ENCODE measurements at regions not wholly inside any gene's neighbourhood (a gene's known extent, or its start where the extent isn't known, plus 50 kb on each side); places are given as distances from the start of the nearest gene placed in this dataset.

DNA sequence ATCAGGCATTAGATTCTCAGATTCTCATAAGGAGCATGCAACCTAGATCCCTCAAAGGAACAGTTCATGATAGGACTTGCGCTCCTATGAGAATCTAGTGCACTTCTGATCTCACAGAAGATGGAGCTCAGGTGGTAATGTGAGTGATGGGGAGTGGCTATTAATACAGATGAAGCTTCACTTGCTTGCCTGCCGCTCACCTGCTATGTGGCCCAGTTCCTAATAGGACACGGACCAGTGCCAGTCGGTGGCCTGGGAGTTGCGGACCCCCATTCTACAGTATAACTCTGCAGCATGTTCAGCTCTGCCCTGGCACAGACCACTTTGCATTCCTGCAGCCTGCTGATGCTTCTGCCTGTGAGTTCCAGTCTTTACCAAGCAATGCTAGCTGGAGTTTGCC is 581.3 kb upstream of the KLF4 start:
- no peak overlapping the region for H3K4me3 ChIP-seq (ENCODE audit: insufficient read depth, low read depth, low read length)
- WGBS, 2 experiments (ENCODE audit: extremely low coverage in 2 of 2, insufficient read length in 1 of 2), result 100% methylated on average over 3 of the region's 5 CpGs; no CpG with 5 or more reads in 1 of the 2 experiments
- H4K8ac ChIP-seq (ENCODE audit: low read depth in 2 of 2, low read length in 2 of 2), result no peak overlapping the region
- no peak overlapping the region for H3K56ac ChIP-seq (ENCODE audit: extremely low read depth, insufficient read depth, low read length)
- no peak overlapping the region for H2AFZ ChIP-seq (replicated peaks; ENCODE audit: low read length, poor library complexity)
- H4K91ac ChIP-seq (ENCODE audit: insufficient read depth, low read depth, low read length), result no peak overlapping the region
- no peak overlapping the region for H3K27ac ChIP-seq (ENCODE audit: insufficient read depth, low read length)
- no peak overlapping the region for H3K4me2 ChIP-seq (ENCODE audit: low read depth, low read length)
- H3K9me3 ChIP-seq (ENCODE audit: control insufficient read depth, insufficient read depth, low read length), result no peaks in the 10 kb centered on the region; the same call in 1 of the 2 replicates
- intact Hi-C loops (cut with micrococcal nuclease) (no loop called here), dilution Hi-C loops (cut with HindIII; ENCODE audit: low sequenced_read_pairs, unreplicated experiment) (no loop called here), in situ Hi-C loops (cut with MboI; ENCODE audit: low sequenced_read_pairs) (no loop called here)
- H3K4ac ChIP-seq (ENCODE audit: low read depth, low read length), result no peak overlapping the region
- no peaks in the 10 kb centered on the region for H3K79me1 ChIP-seq (ENCODE audit: low read depth in 1 of 2, low read length in 2 of 2)
- no peak for ATAC-seq (ENCODE audit: low read depth)
- DNase-seq, result no peak
- no peak overlapping the region for H2BK15ac ChIP-seq (ENCODE audit: low read depth, low read length)
- no peaks in the 10 kb centered on the region for H3K9me1 ChIP-seq (ENCODE audit: insufficient read depth, low read length)
- H2AK5ac ChIP-seq (ENCODE audit: low read depth, low read length), result no peak overlapping the region
- no peak for TF ChIP-seq CEBPB (IDR thresholded peaks at IDR 0.05; ENCODE audit: low read depth, low read length)
- TF ChIP-seq MAZ (IDR thresholded peaks at IDR 0.05; ENCODE audit: borderline replicate concordance, low read depth, low read length), result no peak
- TF ChIP-seq, protein P1, sequence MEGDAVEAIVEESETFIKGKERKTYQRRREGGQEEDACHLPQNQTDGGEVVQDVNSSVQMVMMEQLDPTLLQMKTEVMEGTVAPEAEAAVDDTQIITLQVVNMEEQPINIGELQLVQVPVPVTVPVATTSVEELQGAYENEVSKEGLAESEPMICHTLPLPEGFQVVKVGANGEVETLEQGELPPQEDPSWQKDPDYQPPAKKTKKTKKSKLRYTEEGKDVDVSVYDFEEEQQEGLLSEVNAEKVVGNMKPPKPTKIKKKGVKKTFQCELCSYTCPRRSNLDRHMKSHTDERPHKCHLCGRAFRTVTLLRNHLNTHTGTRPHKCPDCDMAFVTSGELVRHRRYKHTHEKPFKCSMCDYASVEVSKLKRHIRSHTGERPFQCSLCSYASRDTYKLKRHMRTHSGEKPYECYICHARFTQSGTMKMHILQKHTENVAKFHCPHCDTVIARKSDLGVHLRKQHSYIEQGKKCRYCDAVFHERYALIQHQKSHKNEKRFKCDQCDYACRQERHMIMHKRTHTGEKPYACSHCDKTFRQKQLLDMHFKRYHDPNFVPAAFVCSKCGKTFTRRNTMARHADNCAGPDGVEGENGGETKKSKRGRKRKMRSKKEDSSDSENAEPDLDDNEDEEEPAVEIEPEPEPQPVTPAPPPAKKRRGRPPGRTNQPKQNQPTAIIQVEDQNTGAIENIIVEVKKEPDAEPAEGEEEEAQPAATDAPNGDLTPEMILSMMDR (conservative IDR thresholded peaks at IDR 0.05; ENCODE audit: low read depth, low read length), result no peak
- H3K9ac ChIP-seq (ENCODE audit: low read depth, low read length), result no peak overlapping the region
- no peaks in the 10 kb centered on the region; the same call in 1 of the 2 replicates for H3K4me1 ChIP-seq (ENCODE audit: control insufficient read depth, insufficient read depth, low read length)
- POLR2A ChIA-PET (ENCODE audit: unreplicated experiment), result no interaction called here
- H2AK9ac ChIP-seq (replicated peaks; ENCODE audit: low read depth, low read length, poor library complexity), result no peak overlapping the region
- H3K14ac ChIP-seq (replicated peaks; ENCODE audit: low read depth, low read length), result no peak overlapping the region
- peaks cover 2% of the 10 kb centered on the region; the same call in 1 of the 2 replicates for H3K27me3 ChIP-seq (ENCODE audit: control insufficient read depth, insufficient read depth, low read length)
- H2BK120ac ChIP-seq (ENCODE audit: low read depth, low read length), result no peak overlapping the region
- H3K23ac ChIP-seq (ENCODE audit: low read depth, low read length), result no peak overlapping the region
- no peaks in the 10 kb centered on the region for H3K36me3 ChIP-seq (ENCODE audit: control insufficient read depth, insufficient read depth, low read length)
- H3K18ac ChIP-seq (ENCODE audit: low read depth, low read length), result no peak overlapping the region
- no peak overlapping the region for H2BK20ac ChIP-seq (ENCODE audit: low read depth, low read length)
- BruUV-seq (replicated peaks), result no TSS peak
- no peak overlapping the region for H2BK5ac ChIP-seq (ENCODE audit: low read depth, low read length, poor library complexity, severe bottlenecking)
- H4K20me1 ChIP-seq (ENCODE audit: insufficient read depth, low read length), result no peaks in the 10 kb centered on the region
- no peak overlapping the region for H4K5ac ChIP-seq (ENCODE audit: low read depth, low read length)
- CTCF ChIA-PET, result no interaction called here
